GM18505 (cell line): ENCODE measurements at regions not wholly inside any gene's neighbourhood (a gene's known extent, or its start where the extent isn't known, plus 50 kb on each side); places are given as distances from the start of the nearest gene placed in this dataset.

ENCODE experiments used
- ATAC-seq: cut with Tn5 transposase; IDR thresholded peaks from one replicate; pipeline ENCODE4 v1.9.1; 2021; ENCODE audit not compliant: unreplicated experiment
- POLR2A ChIP-seq: IDR thresholded peaks from 4 replicates; pipeline ENCODE4 v1.6.1; 2011; ENCODE audit warnings: borderline replicate concordance; ENCODE audit not compliant: insufficient read depth, insufficient read length; ENCODE audit errors: extremely low read depth

- no peak for ATAC-seq
- no peak for TF ChIP-seq POLR2A
Observed at GRCh38 chr4:180617196-180617595, 1626.0 kb upstream of the TENM3 start.

DNA sequence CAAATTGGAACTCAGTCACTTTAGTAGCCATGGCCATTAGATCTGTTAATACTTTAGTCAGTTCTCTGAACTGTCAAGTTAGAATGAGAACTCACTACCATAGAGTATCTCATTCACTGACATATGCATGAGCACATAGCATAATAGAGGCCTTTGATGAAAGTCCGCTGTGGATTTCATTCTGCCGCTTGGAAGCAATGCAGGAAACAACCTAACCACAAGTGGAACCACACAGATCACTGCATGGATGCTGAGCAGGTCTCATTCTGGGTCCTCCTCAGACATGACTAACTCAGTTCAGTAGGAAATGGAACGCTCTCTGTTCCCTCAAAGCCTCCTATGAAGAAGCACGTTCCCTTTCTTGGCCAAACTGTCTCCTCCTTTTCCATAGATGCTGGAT, 1624.8 kb upstream of the TENM3 start:
- TF ChIP-seq POLR2A: no peak
- no peak for ATAC-seq

- no peak for ATAC-seq
- TF ChIP-seq POLR2A: no peak
Observed at GRCh38 chr4:180619440-180619839, 1623.8 kb upstream of the TENM3 start.

GRCh38 chr4:180622254-180622653, 1620.9 kb upstream of the TENM3 start:
- no peak for ATAC-seq
- no peak for TF ChIP-seq POLR2A

DNA sequence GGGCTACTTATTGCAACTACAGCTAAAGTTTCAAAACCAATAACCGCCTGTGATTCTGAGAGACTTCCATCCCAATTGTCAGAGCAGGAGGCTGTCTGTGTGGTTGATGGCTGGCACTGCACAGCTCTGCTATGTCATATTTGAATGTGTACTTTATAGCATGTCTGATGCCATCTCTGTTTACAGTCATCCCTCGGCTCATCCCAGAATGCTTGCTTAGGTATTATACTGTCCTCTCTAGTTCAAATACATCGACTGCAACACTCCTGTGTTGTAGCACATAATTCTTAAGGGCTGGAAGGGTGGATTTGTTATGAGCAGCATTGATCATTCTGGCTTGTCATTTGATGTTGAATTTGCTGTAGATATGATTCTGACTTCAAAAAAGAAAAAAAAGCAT, 1617.5 kb upstream of the TENM3 start:
- TF ChIP-seq POLR2A: no peak
- no peak for ATAC-seq

DNA sequence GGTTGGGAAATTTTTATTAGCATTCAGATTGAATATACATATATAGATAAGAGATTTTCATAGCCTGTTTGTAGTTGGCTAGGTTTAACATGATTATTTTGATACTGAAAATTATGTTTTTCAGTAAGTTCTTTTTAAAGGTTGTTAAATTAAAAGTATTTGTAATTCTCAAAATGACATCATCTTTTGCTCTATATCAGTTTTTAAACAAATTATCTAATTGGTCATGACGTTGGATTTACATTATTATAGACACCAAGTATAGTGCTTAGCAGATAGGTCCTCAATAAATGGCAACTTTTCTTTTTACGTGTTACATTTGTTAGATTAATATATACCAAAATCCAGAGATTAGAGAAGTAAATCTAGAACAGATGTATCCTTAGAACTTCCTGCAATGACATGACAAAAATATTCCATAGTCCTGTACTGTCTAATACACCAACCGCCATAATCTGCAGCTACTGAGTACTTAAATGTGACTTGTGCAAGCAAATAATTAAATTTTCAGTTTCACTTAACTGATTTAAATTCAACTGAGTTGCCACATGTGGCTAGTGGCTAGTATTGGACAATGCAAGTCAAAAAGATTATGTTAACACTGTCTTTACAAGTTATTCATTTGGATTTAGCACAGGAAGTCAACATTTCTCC, 1613.1 kb upstream of the TENM3 start:
- no peak for TF ChIP-seq POLR2A
- no peak for ATAC-seq

DNA sequence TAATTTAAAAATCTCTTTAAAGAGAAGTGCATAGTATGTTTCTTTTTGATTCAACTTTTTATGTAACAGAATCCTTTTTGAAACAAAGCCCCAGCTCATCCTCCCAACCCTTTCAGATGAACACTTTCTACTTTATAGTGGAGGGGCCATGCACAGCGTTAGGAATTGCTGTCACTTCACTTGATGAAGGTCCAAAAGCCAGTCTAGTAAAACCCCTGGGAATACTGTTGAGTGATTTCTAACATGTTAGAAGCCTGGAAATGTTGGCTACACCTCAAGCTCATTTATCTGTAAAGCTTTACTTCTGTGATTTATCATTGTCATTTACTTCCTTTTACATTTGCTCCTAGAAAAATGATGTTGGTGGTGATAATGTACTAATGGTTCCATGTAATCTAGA, 1608.9 kb upstream of the TENM3 start:
- no peak for ATAC-seq

GRCh38 chr4:180635281-180635680, 1607.9 kb upstream of the TENM3 start:
- ATAC-seq: no peak
- no peak for TF ChIP-seq POLR2A

More for the DNA sequence above, 1608.9 kb upstream of the TENM3 start:
- no peak for TF ChIP-seq POLR2A

DNA sequence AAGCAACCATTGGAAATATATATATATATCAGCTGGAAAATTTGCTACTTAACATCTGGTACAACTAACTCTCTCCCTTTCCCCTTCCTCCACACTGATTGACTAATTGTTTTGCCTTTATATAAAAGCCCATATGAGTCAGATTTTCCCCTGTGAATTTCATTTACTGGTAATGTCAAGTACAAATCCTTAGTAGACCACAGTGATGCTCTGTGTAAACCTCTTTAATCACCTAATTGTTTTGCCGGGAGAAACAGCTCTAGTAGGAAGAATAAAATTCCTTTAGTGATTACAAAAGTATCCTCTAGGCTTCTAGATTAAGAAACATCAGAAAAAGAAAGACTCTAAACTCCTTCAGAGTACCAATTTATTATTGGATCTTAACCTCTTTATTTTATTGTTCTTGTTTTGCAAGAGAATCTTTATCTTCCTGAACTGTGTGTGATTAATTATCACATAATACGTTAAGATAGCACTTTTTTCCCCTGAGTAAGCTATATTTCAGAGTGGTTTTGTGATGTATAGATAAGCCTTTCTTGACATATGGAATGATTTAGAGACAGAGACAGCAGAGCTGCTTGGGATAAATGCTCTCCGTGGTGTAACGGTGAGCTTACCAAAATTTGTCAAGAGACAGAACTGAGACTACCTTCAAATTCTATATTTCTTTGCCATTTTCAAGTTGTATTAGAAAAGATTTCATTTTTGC, 1606.4 kb upstream of the TENM3 start:
- no peak for ATAC-seq
- TF ChIP-seq POLR2A: no peak

GRCh38 chr4:180637616-180638015, 1605.6 kb upstream of the TENM3 start:
- TF ChIP-seq POLR2A: no peak
- no peak for ATAC-seq

GRCh38 chr4:180640193-180640592, 1603.0 kb upstream of the TENM3 start:
- no peak for ATAC-seq
- TF ChIP-seq POLR2A: no peak

DNA sequence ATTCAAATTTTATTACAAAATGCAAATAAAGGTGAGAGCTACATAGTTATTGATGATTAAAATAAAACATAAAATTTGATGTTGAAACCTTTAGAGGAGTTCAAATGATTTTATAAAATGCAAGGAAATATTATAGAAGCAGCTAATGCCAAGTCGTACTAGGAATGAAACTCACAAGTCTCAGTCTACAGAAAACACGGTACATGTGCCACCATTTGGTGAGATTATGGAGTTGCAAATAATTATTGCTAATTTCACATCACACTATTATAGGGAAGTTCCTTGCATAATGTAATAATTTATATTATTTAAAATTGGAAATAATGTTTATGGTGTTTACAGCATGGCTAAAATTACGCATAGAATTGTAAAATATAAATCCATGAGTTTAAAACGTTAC, 1601.7 kb upstream of the TENM3 start:
- no peak for ATAC-seq
- no peak for TF ChIP-seq POLR2A

- TF ChIP-seq POLR2A: no peak
Observed at GRCh38 chr4:180642732-180643131, 1600.5 kb upstream of the TENM3 start.

DNA sequence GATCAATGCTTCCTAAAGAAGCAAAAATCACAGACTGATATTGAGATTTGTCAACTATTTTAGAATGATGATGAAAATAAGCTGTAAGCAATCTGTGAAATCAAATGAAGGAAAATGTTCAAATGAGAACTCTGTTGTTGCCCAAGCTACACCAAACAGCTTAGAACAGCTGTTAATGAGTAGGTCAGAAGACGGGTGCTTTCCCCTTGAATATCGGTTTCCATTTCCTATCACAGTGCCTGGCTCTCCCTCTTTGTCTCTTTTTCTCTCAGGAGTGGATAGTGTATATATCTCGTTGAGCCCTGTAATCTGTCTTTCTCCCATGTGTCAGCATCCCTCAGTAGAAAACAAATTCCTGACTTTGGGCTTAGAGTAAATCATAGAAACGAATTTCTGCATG, 1592.9 kb upstream of the TENM3 start:
- no peak for ATAC-seq
- no peak for TF ChIP-seq POLR2A

More at GRCh38 chr4:180642732-180643131, 1600.5 kb upstream of the TENM3 start:
- no peak for ATAC-seq
